ENCODE measurements at regions not wholly inside any gene's neighbourhood (a gene's known extent, or its start where the extent isn't known, plus 50 kb on each side); places are given as distances from the start of the nearest gene placed in this dataset.

- Histone ChIP-seq H4K20me1 (replicated peaks; ENCODE audit: control insufficient read depth, extremely low read depth, insufficient read depth, low read length) (no peaks in the 10 kb centered on the region), H3K9me3 (replicated peaks; ENCODE audit: control insufficient read depth, insufficient read depth, low read length) (no peaks in the 10 kb centered on the region), H3K4me1 (ENCODE audit: control insufficient read depth, extremely low read depth, insufficient read depth, low read length) (no peaks in the 10 kb centered on the region), H3K79me2 (ENCODE audit: control insufficient read depth, insufficient read depth, low read length) (no peaks in the 10 kb centered on the region), H2AFZ (ENCODE audit: low read depth, low read length) (no peak overlapping the region), H3K4me3 (replicated peaks in 1 of 3; ENCODE audit: insufficient read depth in 1 of 3, low read depth in 1 of 3, low read length in 3 of 3) (no peak overlapping the region), H3K9me1 (replicated peaks; ENCODE audit: control insufficient read depth, extremely low read depth, insufficient read depth, low read length) (no peaks in the 10 kb centered on the region), H3K27ac (ENCODE audit: insufficient read depth, low read depth, low read length) (no peak overlapping the region), H3K9ac (replicated peaks; ENCODE audit: extremely low read depth, insufficient read depth, low read length) (no peak overlapping the region), H3K4me2 (ENCODE audit: insufficient read depth, low read length) (no peak overlapping the region), H3K36me3 (ENCODE audit: control insufficient read depth in 2 of 2, extremely low read depth in 1 of 2, insufficient read depth in 2 of 2, low read length in 2 of 2) (no peaks in the 10 kb centered on the region), H3K27me3 (ENCODE audit: control insufficient read depth in 2 of 2, insufficient read depth in 2 of 2, low read length in 2 of 2) (no peaks in the 10 kb centered on the region)
- dilution Hi-C loops (cut with MboI; ENCODE audit: extremely low pct_ligation_motif_present, low sequenced_read_pairs): no loop called here
- intact Hi-C loops (cut with micrococcal nuclease): no loop called here
- DNase-seq (ENCODE audit: low read depth, low spot score): no peak
- CTCF ChIA-PET: no interaction called here
- POLR2A ChIA-PET: no interaction called here
- FAIRE-seq: no peak
- no TSS peak for BruUV-seq (replicated peaks)
- TF ChIP-seq JUN (IDR thresholded peaks at IDR 0.05; ENCODE audit: borderline replicate concordance, insufficient read depth, insufficient read length, low read depth): no peak
- no peak for TF ChIP-seq POLR2AphosphoS5 (IDR thresholded peaks at IDR 0.05; ENCODE audit: insufficient read depth, low read depth, low read length)
- no peak for TF ChIP-seq POLR2A (IDR thresholded peaks at IDR 0.05; ENCODE audit: low read depth, low read length)
- no peak for TF ChIP-seq EZH2 (IDR thresholded peaks at IDR 0.05; ENCODE audit: borderline replicate concordance, low read depth, low read length, severe bottlenecking)
- no peak for TF ChIP-seq MYC (IDR thresholded peaks at IDR 0.05; ENCODE audit: low read depth, low read length)
- no peak for TF ChIP-seq CTCF (IDR thresholded peaks at IDR 0.05; ENCODE audit: extremely low read depth in 1 of 2, insufficient read depth in 1 of 2, low read depth in 1 of 2, low read length in 2 of 2)
- no peak for TF ChIP-seq GATA2 (IDR thresholded peaks at IDR 0.05; ENCODE audit: insufficient read depth, insufficient read length, low read depth, low read length)
- no peak for TF ChIP-seq MAX (IDR thresholded peaks at IDR 0.05; ENCODE audit: insufficient read depth, insufficient read length)
- no peak for TF ChIP-seq FOS (IDR thresholded peaks at IDR 0.05; ENCODE audit: borderline replicate concordance, insufficient read depth, low read length)
These were observed 185.7 kb downstream of the CGGBP1 start for GRCh38 chr3:87873136-87873535.
